GM23338 (cell line): ENCODE measurements at regions not wholly inside any gene's neighbourhood (a gene's known extent, or its start where the extent isn't known, plus 50 kb on each side); places are given as distances from the start of the nearest gene placed in this dataset.

Experiments used
- ATAC-seq: fragments of 200-7000 bp; cut with Tn5 transposase; 3 replicates; pipeline ENCODE4 v1.9.1; 2020
- DNase-seq: peaks from one replicate; pipeline ENCODE4 v3.0.0-alpha.2; 2015; ENCODE audit warnings: low spot score
- H2AFZ ChIP-seq: fragments of 200-600 bp; sonication (generic); 2 replicates; pipeline ENCODE4 v1.8.0; 2016; ENCODE audit warnings: antibody characterized with exemption, mild to moderate bottlenecking, moderate library complexity
- H3F3A ChIP-seq: fragments of 200-600 bp; sonication (generic); replicated peaks from 2 replicates; pipeline ENCODE4 v1.8.0; 2017; ENCODE audit warnings: antibody characterized with exemption, mixed run types, low read depth
- H3K27ac ChIP-seq: fragments of 200-600 bp; sonication (generic); 2 replicates; pipeline ENCODE4 v1.6.1; 2016; ENCODE audit warnings: low read depth
- H3K27me3 ChIP-seq: fragments of 200-600 bp; sonication (generic); 2 replicates; pipeline ENCODE4 v1.8.0; 2016; ENCODE audit warnings: mild to moderate bottlenecking, mixed run types, moderate library complexity; ENCODE audit not compliant: insufficient read depth
- H3K36me3 ChIP-seq: fragments of 200-600 bp; sonication (generic); 2 replicates; pipeline ENCODE4 v1.8.0; 2016; ENCODE audit warnings: mild to moderate bottlenecking; ENCODE audit not compliant: insufficient read depth
- H3K4me1 ChIP-seq: fragments of 200-600 bp; sonication (generic); 2 replicates; pipeline ENCODE4 v1.8.0; 2016; ENCODE audit warnings: mild to moderate bottlenecking, moderate library complexity; ENCODE audit not compliant: insufficient read depth
- H3K4me2 ChIP-seq: fragments of 200-600 bp; sonication (generic); 2 replicates; pipeline ENCODE4 v1.7.1; 2017; ENCODE audit warnings: mixed run types
- H3K4me3 ChIP-seq: fragments of 200-600 bp; sonication (generic); 2 replicates; pipeline ENCODE4 v1.6.1; 2016; ENCODE audit warnings: mixed run types
- H3K79me2 ChIP-seq: fragments of 200-600 bp; sonication (generic); replicated peaks from 2 replicates; pipeline ENCODE4 v1.8.0; 2017; ENCODE audit warnings: mild to moderate bottlenecking; ENCODE audit not compliant: insufficient read depth
- H3K9me2 ChIP-seq: fragments of 200-600 bp; sonication (generic); 2 replicates; pipeline ENCODE4 v1.8.0; 2017; ENCODE audit not compliant: insufficient read depth
- H4K20me1 ChIP-seq: fragments of 200-600 bp; sonication (generic); replicated peaks from 2 replicates; pipeline ENCODE4 v1.8.0; 2017; ENCODE audit warnings: mild to moderate bottlenecking; ENCODE audit not compliant: insufficient read depth
- H3K27ac Mint-ChIP-seq: 2 replicates; pipeline ENCODE4 v1.8.0; 2020; ENCODE audit warnings: inconsistent platforms, mild to moderate bottlenecking, moderate library complexity, mixed read lengths
- H3K27me3 Mint-ChIP-seq: 3 replicates; pipeline ENCODE4 v1.8.0; 2022; ENCODE audit warnings: low read depth, mild to moderate bottlenecking, moderate library complexity, mixed read lengths, inconsistent platforms; ENCODE audit not compliant: insufficient read depth, poor library complexity
- H3K36me3 Mint-ChIP-seq: 3 replicates; pipeline ENCODE4 v1.8.0; 2021; ENCODE audit warnings: low read depth, mild to moderate bottlenecking, inconsistent platforms, moderate library complexity, mixed read lengths
- H3K4me1 Mint-ChIP-seq: 3 replicates; pipeline ENCODE4 v1.8.0; 2020; ENCODE audit warnings: mild to moderate bottlenecking, inconsistent platforms, mixed read lengths
- H3K4me3 Mint-ChIP-seq: 3 replicates; pipeline ENCODE4 v1.8.0; 2021; ENCODE audit warnings: moderate library complexity, mild to moderate bottlenecking, inconsistent platforms, mixed read lengths
- H3K9me3 Mint-ChIP-seq: 3 replicates; pipeline ENCODE4 v1.8.0; 2020; ENCODE audit warnings: moderate library complexity, mild to moderate bottlenecking, inconsistent platforms, mixed read lengths
- CREB1 ChIP-seq: fragments of 250-450 bp; sonication (Bioruptor Pico); IDR thresholded peaks from 2 replicates; pipeline ENCODE4 v1.5.0; 2020; ENCODE audit warnings: low read depth, mild to moderate bottlenecking, moderate library complexity
- EZH2 ChIP-seq: fragments of 200-600 bp; sonication (generic); IDR thresholded peaks from one replicate; pipeline ENCODE4 v1.8.0; 2017; ENCODE audit warnings: antibody characterized with exemption, mild to moderate bottlenecking, low read depth; ENCODE audit not compliant: unreplicated experiment
- EZH2phosphoT487 ChIP-seq: fragments of 200-600 bp; sonication (generic); IDR thresholded peaks from one replicate; pipeline ENCODE4 v1.8.1; 2018; ENCODE audit warnings: antibody characterized with exemption; ENCODE audit not compliant: unreplicated experiment
- NANOG ChIP-seq: IDR thresholded peaks from 2 replicates; pipeline ENCODE4 v1.6.1; 2016; ENCODE audit warnings: antibody characterized with exemption, borderline replicate concordance
- POLR2AphosphoS5 ChIP-seq: IDR thresholded peaks from 2 replicates; pipeline ENCODE4 v1.6.1; 2016; ENCODE audit warnings: antibody characterized with exemption, low read depth
- REST ChIP-seq: IDR thresholded peaks from one replicate; pipeline ENCODE4 v1.6.1; 2018; ENCODE audit warnings: antibody characterized with exemption; ENCODE audit not compliant: unreplicated experiment
- STAT1 ChIP-seq: IDR thresholded peaks from one replicate; pipeline ENCODE4 v1.6.1; 2016; ENCODE audit warnings: antibody characterized with exemption; ENCODE audit not compliant: unreplicated experiment
- ZNF114 ChIP-seq: fragments of 250-450 bp; sonication (Bioruptor Pico); IDR thresholded peaks from 2 replicates; pipeline ENCODE4 v1.5.0; 2020; ENCODE audit warnings: mild to moderate bottlenecking, moderate library complexity
- ZNF331 ChIP-seq: fragments of 250-450 bp; sonication (Bioruptor Pico); IDR thresholded peaks from 2 replicates; pipeline ENCODE4 v1.5.0; 2020; ENCODE audit warnings: low read depth, mild to moderate bottlenecking, moderate library complexity
- TF ChIP-seq, protein P1 (sequence below): fragments of 250-450 bp; sonication (Bioruptor Pico); IDR thresholded peaks from 2 replicates; pipeline ENCODE4 v1.5.0; 2020; ENCODE audit warnings: mild to moderate bottlenecking, moderate library complexity
- TF ChIP-seq, protein P2 (sequence below): IDR thresholded peaks from 2 replicates; pipeline ENCODE4 v1.6.1; 2016; ENCODE audit warnings: antibody characterized with exemption
- TF ChIP-seq, protein P3 (sequence below), 2 experiments: fragments of 200-600 bp in 1 of 2; sonication (generic) in 1 of 2; conservative IDR thresholded peaks; 2 replicates each; pipeline versions ENCODE4 v1.5.1 to v1.6.1; 2016 to 2017; ENCODE audit warnings: antibody characterized with exemption in 2 of 2, low read depth in 2 of 2, mild to moderate bottlenecking in 2 of 2, moderate library complexity in 1 of 2

DNA sequence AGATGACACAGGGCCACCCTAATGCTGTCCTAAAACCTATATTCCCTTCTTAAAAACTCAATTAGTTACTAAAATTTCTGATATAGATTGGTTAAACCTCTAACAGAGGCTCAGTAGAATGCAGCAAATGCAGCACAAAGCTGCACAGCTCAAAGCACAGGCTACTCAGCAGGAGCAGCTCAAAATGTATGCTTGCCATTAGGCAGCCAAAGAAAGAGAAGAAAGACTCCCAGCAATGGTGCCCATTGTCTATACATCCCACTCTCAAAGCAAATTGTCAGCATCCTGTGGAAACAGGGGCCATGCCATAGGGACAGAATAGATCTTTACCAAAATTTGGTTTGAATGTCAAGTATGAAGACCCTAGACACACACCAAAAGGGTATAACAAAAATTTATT, 73.5 kb downstream of the TFPI2 start (continued):
- TF ChIP-seq, protein P1, sequence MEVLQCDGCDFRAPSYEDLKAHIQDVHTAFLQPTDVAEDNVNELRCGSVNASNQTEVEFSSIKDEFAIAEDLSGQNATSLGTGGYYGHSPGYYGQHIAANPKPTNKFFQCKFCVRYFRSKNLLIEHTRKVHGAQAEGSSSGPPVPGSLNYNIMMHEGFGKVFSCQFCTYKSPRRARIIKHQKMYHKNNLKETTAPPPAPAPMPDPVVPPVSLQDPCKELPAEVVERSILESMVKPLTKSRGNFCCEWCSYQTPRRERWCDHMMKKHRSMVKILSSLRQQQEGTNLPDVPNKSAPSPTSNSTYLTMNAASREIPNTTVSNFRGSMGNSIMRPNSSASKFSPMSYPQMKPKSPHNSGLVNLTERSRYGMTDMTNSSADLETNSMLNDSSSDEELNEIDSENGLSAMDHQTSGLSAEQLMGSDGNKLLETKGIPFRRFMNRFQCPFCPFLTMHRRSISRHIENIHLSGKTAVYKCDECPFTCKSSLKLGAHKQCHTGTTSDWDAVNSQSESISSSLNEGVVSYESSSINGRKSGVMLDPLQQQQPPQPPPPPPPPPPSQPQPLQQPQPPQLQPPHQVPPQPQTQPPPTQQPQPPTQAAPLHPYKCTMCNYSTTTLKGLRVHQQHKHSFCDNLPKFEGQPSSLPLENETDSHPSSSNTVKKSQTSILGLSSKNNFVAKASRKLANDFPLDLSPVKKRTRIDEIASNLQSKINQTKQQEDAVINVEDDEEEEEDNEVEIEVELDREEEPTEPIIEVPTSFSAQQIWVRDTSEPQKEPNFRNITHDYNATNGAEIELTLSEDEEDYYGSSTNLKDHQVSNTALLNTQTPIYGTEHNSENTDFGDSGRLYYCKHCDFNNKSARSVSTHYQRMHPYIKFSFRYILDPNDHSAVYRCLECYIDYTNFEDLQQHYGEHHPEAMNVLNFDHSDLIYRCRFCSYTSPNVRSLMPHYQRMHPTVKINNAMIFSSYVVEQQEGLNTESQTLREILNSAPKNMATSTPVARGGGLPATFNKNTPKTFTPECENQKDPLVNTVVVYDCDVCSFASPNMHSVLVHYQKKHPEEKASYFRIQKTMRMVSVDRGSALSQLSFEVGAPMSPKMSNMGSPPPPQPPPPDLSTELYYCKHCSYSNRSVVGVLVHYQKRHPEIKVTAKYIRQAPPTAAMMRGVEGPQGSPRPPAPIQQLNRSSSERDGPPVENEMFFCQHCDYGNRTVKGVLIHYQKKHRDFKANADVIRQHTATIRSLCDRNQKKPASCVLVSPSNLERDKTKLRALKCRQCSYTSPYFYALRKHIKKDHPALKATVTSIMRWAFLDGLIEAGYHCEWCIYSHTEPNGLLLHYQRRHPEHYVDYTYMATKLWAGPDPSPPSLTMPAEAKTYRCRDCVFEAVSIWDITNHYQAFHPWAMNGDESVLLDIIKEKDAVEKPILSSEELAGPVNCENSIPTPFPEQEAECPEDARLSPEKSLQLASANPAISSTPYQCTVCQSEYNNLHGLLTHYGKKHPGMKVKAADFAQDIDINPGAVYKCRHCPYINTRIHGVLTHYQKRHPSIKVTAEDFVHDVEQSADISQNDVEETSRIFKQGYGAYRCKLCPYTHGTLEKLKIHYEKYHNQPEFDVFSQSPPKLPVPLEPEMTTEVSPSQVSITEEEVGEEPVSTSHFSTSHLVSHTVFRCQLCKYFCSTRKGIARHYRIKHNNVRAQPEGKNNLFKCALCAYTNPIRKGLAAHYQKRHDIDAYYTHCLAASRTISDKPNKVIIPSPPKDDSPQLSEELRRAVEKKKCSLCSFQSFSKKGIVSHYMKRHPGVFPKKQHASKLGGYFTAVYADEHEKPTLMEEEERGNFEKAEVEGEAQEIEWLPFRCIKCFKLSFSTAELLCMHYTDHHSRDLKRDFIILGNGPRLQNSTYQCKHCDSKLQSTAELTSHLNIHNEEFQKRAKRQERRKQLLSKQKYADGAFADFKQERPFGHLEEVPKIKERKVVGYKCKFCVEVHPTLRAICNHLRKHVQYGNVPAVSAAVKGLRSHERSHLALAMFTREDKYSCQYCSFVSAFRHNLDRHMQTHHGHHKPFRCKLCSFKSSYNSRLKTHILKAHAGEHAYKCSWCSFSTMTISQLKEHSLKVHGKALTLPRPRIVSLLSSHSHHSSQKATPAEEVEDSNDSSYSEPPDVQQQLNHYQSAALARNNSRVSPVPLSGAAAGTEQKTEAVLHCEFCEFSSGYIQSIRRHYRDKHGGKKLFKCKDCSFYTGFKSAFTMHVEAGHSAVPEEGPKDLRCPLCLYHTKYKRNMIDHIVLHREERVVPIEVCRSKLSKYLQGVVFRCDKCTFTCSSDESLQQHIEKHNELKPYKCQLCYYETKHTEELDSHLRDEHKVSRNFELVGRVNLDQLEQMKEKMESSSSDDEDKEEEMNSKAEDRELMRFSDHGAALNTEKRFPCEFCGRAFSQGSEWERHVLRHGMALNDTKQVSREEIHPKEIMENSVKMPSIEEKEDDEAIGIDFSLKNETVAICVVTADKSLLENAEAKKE (CRISPR knock-in tag) = no peak
- TF ChIP-seq, protein P2, sequence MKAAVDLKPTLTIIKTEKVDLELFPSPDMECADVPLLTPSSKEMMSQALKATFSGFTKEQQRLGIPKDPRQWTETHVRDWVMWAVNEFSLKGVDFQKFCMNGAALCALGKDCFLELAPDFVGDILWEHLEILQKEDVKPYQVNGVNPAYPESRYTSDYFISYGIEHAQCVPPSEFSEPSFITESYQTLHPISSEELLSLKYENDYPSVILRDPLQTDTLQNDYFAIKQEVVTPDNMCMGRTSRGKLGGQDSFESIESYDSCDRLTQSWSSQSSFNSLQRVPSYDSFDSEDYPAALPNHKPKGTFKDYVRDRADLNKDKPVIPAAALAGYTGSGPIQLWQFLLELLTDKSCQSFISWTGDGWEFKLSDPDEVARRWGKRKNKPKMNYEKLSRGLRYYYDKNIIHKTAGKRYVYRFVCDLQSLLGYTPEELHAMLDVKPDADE = no peak

DNA sequence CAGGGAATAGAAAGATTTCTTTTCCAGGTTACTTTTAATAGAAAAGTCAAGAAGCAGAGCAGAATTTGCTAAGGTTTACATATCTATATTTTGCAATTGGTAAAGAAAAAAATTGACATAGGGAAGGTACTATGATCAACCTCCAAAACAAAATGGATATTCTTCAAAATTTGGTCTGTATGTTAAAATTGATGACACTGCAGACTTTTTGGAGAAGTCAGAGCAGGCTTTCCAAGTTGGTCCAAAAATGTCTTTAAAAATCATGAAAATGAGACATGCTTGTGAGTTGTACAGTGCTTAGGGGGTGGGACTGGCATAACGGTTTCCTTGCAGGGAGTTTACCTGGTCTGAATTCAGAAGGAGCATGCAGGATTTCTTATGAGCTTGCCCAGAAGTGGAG, 77.0 kb downstream of the TFPI2 start:
- H3K27ac ChIP-seq = no peak overlapping the region
- TF ChIP-seq ZNF114 (CRISPR knock-in tag) = no peak
- no peak for TF ChIP-seq EZH2phosphoT487
- TF ChIP-seq STAT1 = no peak
- TF ChIP-seq EZH2 = no peak
- TF ChIP-seq POLR2AphosphoS5 = no peak
- TF ChIP-seq, protein P2 = no peak
- TF ChIP-seq NANOG = no peak
- no peak for TF ChIP-seq ZNF331
- TF ChIP-seq REST = no peak
- TF ChIP-seq CREB1 = no peak
- TF ChIP-seq, protein P3, sequence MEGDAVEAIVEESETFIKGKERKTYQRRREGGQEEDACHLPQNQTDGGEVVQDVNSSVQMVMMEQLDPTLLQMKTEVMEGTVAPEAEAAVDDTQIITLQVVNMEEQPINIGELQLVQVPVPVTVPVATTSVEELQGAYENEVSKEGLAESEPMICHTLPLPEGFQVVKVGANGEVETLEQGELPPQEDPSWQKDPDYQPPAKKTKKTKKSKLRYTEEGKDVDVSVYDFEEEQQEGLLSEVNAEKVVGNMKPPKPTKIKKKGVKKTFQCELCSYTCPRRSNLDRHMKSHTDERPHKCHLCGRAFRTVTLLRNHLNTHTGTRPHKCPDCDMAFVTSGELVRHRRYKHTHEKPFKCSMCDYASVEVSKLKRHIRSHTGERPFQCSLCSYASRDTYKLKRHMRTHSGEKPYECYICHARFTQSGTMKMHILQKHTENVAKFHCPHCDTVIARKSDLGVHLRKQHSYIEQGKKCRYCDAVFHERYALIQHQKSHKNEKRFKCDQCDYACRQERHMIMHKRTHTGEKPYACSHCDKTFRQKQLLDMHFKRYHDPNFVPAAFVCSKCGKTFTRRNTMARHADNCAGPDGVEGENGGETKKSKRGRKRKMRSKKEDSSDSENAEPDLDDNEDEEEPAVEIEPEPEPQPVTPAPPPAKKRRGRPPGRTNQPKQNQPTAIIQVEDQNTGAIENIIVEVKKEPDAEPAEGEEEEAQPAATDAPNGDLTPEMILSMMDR (conservative IDR thresholded peaks at IDR 0.05; ENCODE audit: low read depth in 2 of 2) = no peak

More for the DNA sequence above, 77.0 kb downstream of the TFPI2 start:
- Mint-ChIP-seq H3K27ac (no peak overlapping the region), H3K27me3 (no peaks in the 10 kb centered on the region), H3K4me3 (no peak overlapping the region), H3K9me3 (no peaks in the 10 kb centered on the region), H3K36me3 (no peaks in the 10 kb centered on the region), H3K4me1 (peaks cover 10% of the 10 kb centered on the region; the same call in 2 of the 3 replicates)
- no peak overlapping the region for H3K4me2 ChIP-seq
- no peaks in the 10 kb centered on the region for H3K36me3 ChIP-seq
- H3K4me3 ChIP-seq = no peak overlapping the region
- no peaks in the 10 kb centered on the region for H3F3A ChIP-seq
- no peak for ATAC-seq
- H3K79me2 ChIP-seq = no peaks in the 10 kb centered on the region
- H3K4me1 ChIP-seq = peaks cover 6% of the 10 kb centered on the region
- DNase-seq = no peak
- no peaks in the 10 kb centered on the region for H4K20me1 ChIP-seq
- H2AFZ ChIP-seq = no peak overlapping the region
- H3K27me3 ChIP-seq = no peaks in the 10 kb centered on the region
- no peaks in the 10 kb centered on the region; the same call in 1 of the 2 replicates for H3K9me2 ChIP-seq
